HG03095 (cell line): ENCODE measurements at regions not wholly inside any gene's neighbourhood (a gene's known extent, or its start where the extent isn't known, plus 50 kb on each side); places are given as distances from the start of the nearest gene placed in this dataset.

Experiments used
- ATAC-seq: cut with Tn5 transposase; IDR thresholded peaks from one replicate; pipeline ENCODE4 v1.9.1; 2021; ENCODE audit warnings: moderate library complexity; ENCODE audit not compliant: unreplicated experiment

DNA sequence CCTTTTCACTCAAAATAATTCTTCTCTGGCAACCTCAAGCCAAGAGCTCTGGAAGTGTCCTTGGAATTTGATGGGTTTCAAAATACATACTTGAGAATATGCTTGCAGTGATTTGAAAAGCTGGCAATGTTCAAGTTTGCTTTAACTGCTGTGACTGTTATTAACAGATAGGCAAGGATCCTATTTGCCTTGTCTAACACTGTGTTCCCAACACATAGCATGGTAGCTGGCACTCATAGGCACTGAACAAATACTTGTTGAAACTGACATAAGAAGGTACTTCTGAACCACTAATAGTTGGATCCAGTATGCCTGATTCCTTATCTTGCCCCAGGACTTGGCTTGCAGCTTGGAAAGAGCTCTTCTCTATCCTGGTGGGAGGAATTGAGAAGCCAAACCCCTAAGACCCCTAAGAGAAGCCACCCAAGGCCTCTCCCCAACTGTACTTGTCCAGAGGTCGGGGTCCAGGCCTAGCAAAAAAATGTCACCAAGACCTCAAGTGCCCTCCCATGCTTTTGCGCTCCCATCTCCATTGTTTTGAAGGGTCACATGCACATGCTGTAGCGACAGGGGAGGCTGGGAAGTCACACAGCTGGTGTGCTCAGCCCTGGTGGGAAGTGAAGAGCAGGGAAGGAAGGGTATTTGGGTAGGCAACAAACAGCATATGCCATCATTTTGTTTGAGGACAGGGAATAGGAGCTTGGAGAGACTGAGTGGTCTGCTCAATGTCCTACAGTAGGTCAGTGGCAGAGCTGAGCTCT, 118.4 kb upstream of the HAAO start:
- no peak for ATAC-seq

GRCh38 chr2:42909966-42910365, 117.6 kb upstream of the HAAO start:
- ATAC-seq: no peak

GRCh38 chr2:42908518-42909200, 116.3 kb upstream of the HAAO start:
- no peak for ATAC-seq

GRCh38 chr2:42907835-42908234, 115.5 kb upstream of the HAAO start:
- ATAC-seq: no peak

GRCh38 chr2:42906557-42907411, 114.4 kb upstream of the HAAO start:
- ATAC-seq: no peak

- no peak for ATAC-seq
Observed at GRCh38 chr2:42906111-42906556, 113.8 kb upstream of the HAAO start.

DNA sequence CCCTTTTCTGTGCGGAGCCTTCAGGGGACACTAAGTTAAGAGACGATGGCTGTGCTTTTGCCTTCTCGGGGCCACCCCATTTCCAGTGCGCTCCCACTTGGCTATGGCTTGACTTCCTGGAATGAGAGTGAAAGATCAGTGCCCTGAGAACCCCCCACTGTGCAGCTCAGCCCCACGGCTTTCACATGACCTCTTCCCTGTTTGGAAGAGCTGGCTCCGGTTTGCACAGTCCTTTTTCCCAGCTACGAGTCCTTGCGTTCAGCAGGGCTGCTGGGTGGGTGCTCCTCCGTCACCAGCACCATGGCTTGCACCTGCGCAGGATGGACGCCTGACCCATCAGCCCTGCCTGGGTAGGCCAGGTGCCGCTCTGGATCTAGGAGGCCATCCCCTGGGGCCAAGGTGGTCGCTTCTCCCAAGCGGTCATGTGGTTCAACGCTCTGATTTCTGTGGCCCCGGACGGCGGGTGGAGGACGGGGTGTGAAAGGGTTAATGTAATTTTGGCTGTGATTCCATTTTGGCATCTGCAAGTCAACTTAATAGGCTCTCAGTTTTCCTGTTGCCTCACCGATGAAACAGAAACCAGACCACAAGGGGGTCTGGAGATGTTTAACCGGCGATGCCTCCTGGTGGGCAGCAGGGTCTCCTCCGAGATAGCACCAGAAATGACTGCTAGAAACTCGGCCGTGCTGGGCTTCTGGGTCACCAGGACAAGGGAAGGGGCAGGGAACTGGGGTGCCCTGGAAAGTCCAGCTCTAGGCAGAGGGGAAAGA, 113.1 kb upstream of the HAAO start:
- ATAC-seq: no peak

DNA sequence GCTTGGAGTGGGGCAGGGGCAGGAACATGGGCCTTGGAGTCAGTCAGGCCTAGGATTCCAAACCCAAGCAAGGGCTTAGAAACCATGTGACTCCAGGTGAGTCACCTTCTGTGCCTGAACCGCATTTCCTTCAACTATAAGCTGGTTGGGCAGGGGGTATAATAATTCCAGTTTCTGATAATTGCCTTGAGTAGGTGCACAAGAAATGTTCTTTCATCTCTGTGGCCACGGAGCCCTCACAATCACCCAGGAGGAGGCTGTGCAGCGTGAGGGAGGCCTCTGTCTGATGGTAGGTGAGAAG, 112.1 kb upstream of the HAAO start:
- ATAC-seq: no peak

- no peak for ATAC-seq
Observed at GRCh38 chr2:42903821-42904575, 111.6 kb upstream of the HAAO start.

DNA sequence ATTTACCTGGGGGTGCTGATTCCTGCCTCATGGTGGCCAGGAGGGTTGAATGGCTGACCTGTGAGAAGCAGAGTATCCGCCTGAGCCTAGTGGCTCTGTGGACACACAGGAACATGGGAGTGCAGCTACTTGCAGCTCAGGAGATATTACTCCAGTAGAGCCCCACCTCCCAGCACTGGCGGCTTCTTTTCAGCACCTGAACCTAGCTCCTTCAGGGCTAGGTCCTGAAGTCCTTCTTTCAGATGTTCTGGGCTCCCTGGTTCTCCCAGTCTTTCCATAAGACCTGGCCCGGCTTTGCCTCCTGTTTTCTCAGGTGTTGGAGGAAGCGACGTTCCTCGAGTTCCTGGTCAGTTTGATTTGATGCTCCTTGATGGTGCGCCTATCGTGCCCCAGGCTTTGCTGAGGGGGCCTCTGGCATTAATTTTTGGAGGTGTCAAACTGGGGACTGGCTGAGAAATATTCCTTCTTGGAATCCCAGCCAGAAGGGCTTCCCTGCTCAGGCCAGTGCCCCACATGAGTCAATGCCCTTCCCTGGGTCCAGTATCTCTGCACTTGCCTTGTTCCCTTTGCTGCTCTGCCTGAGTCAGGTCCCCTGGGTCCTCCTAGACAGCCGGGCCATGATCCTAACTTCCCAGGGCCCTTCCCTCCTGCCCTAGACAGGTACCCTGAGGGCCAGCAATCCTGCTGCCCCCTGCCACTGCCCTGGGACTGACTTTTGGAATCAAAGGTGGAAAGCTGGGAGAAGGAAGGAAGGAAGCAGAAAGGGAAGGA, 110.7 kb upstream of the HAAO start:
- no peak for ATAC-seq

- no peak for ATAC-seq
Observed at GRCh38 chr2:42901076-42901640, 108.8 kb upstream of the HAAO start.

DNA sequence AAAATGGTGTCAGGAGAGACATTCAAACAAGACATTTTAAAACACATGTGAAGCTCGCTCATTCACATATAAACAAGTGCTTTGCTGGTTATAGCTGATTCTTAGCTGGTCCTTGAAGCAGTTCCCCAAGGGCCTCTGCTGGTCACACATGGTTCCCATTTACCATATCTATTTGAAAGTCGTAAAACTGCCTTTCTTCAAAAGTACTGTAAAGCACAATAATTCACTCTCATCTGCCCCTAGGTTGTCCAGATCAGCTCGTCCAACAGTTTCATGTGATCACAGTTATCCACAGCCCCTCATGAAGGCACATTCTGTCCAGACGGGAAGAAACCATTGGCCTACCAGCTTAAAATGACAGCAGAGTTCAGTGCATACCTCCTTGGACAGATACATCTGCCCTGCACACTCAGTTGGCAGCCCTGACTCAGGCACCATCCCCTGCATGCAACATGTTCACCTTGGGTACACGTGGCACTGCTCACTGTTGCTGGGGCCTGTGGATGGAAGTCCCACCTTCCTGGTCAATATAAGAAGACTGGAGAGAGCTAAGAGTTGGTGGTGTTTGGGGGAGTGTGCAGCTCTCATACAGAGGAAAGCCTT, 108.0 kb upstream of the HAAO start:
- ATAC-seq: no peak

DNA sequence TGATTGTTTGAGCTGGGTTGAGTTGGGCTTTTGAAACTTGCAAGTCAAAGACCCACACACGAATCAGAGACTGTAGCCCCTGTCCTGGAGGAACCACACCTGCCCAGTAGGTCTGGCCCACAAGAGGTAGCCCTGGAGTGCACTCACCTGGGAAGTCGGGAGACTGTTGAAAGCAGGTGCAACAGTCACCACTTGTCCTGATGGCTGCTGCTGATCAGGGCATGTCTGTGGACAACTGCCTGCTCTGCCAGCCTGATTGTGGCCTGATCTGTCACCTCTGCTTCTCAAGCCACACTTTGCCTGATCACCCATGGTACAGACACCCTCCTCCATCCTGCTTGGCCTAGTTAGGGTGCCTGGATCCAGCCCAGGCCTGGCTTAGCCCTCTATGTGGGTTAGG, 105.0 kb upstream of the HAAO start:
- ATAC-seq: no peak

GRCh38 chr2:42895791-42896135, 103.4 kb upstream of the HAAO start:
- ATAC-seq: no peak

DNA sequence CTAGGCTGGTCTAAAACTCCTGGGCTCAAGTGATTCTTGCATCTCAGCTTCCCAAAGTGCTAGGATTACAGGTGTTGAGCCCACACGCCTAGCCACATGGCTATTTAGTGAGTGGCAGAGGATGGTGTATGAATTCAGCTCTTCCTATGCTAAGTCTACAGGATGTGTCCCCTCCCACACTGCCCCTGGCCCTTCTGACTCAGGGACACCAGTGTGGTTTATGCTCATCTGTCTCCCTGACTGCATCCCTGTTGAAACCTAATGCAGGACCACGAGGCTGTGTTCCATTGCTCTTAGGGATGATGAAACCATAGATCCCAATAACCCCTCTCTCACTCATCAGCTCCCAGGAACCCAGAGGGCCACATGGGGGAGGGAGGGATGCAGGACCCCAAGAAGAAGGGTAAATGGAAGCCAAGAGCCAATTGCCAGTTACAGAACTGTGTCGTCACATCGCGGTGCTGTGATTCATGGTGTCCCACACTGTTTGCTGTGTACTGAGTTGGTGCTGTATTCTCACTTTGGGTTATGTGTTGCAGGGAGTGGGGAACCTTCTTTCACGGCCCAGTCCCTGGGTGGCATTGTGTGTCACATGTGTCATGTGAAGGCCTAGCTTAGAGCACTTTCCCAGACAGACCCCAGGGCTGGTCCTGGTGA, 102.9 kb upstream of the HAAO start:
- ATAC-seq: no peak

DNA sequence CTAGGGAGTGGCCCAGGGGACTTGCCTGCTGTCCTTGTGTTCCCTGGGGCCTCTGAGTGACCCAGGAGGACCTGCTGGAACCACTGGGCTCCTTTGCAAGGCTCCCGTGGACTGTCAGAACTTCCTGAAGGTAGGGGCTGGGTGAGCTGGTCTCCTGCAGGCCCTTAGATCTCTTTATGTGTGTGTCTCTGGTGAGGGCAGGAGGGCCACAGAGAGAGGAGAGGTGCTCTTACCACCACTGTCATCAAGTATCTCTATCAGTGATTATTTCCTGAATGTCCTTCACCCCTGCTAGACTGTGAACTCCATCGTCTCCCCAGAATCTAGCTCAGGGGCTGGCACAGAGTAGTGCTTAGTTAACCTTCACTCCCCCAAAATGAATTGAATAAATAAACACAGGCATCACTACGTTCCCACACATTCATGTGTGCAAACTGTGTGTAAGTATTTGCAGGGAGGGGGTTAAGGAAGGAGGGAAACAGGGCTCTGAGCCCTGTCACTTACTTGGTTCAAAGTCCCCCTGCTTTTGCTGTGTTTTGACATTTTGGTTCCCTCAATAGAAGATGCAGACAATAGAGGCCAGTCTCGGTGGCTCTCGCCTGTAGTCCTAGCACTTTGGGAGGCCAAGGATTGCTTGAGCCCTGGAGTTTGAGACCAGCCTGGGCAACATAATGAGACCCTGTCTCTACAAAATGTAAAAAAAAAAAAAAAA, 100.8 kb upstream of the HAAO start:
- ATAC-seq: no peak

DNA sequence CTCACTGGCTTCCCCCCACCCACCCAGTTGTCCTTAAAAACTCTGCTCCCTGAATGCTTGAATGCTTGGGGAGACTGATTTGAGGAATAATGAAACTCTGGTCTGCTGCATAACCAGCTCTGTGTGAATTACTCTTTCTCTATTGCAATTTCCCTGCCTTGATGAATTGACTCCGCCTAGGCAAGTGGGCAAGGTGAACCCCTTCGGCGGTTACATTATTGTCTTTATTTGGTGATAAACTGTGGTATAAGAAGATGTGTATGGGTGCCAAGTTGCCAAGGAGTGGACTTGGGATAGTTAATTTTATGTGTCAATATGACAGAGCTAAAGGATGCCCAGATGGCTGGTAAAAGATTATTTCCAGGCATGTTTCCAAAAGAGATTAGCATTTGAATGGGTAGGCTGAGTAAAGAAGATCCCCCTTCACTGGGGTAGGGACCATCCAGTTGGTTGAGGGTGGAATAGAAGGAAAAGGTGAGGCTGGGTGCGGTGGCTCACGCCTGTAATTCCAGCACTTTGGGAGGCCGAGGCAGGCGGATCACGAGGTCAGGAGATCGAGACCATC, 98.5 kb upstream of the HAAO start:
- no peak for ATAC-seq
